ENCODE measurements at regions not wholly inside any gene's neighbourhood (a gene's known extent, or its start where the extent isn't known, plus 50 kb on each side); places are given as distances from the start of the nearest gene placed in this dataset.

DNA sequence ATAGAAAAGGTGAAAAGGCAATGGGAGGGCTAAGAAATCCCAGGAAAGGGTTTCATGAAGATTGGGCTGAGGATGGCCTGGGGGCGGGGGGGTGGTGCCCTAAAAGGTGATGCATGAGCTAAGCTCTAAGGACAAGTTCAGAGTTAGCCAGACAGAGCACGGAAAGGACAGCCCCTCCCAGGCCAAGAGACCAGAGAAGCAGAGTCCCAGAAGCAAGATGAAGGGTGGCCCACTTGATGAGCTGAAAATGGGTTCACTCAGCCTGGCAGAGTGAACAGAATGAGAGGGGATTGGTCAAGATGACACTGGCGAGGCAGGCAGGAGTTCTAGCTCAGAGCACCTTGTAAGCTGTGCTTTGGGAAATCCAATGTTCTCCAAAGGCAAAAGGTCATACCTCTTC lies 89.4 kb upstream of the GPR26 start:
- H3K4me1 Mint-ChIP-seq: peaks cover 16 to 17% of the 10 kb centered on the region in 2 experiments
- Histone ChIP-seq H3K14ac (ENCODE audit: insufficient read depth, low read length) (no peak overlapping the region), H2AFZ (ENCODE audit: low read length) (no peak overlapping the region), H3K9ac (ENCODE audit: extremely low read depth, insufficient read length, low read length) (no peak overlapping the region), H2BK5ac (ENCODE audit: insufficient read length, low read length) (no peak overlapping the region), H3K79me1 (ENCODE audit: insufficient read depth, low read depth, low read length, poor library complexity, severe bottlenecking) (no peaks in the 10 kb centered on the region), H3K27ac (ENCODE audit: insufficient read length, low read depth, low read length) (no peak overlapping the region), H3K27me3 (ENCODE audit: insufficient read depth, low read length) (no peaks in the 10 kb centered on the region), H2BK15ac (ENCODE audit: low read depth, low read length) (no peak overlapping the region), H2AK5ac (ENCODE audit: insufficient read length, low read length) (no peak overlapping the region), H2BK120ac (ENCODE audit: low read depth, low read length, poor library complexity, severe bottlenecking) (no peak overlapping the region), H3K56ac (ENCODE audit: insufficient read length, low read depth, low read length) (no peak overlapping the region), H4K8ac (replicated peaks; ENCODE audit: insufficient read length, low read depth, low read length) (no peak overlapping the region), H3K4ac (ENCODE audit: low read depth, low read length) (no peak overlapping the region), H4K91ac (ENCODE audit: insufficient read length, low read depth, low read length) (no peak overlapping the region), H3K23ac (ENCODE audit: insufficient read length, low read depth, low read length) (no peak overlapping the region), H3K4me2 (ENCODE audit: insufficient read depth, insufficient read length, low read length) (no peak overlapping the region), H3K23me2 (ENCODE audit: insufficient read length, low read depth, low read length, poor library complexity, severe bottlenecking) (no peaks in the 10 kb centered on the region), H2BK20ac (ENCODE audit: low read depth, low read length, poor library complexity, severe bottlenecking) (no peak overlapping the region), H4K5ac (ENCODE audit: insufficient read length, low read depth, low read length) (no peak overlapping the region), H3K18ac (ENCODE audit: insufficient read length, low read depth, low read length) (no peak overlapping the region), H2BK12ac (ENCODE audit: insufficient read length, low read depth, low read length) (no peak overlapping the region), H4K20me1 (ENCODE audit: control insufficient read depth, insufficient read depth, insufficient read length) (no peaks in the 10 kb centered on the region), H3K4me1 (ENCODE audit: insufficient read depth, low read length) (no peaks in the 10 kb centered on the region), H3K9me3 (ENCODE audit: control insufficient read depth, low read depth, low read length) (no peaks in the 10 kb centered on the region), H3K79me2 (ENCODE audit: insufficient read depth, low read length) (no peaks in the 10 kb centered on the region), H3T11ph (ENCODE audit: low read length) (no peak overlapping the region)
- peaks cover 48% of the 10 kb centered on the region for H3K27me3 Mint-ChIP-seq (ENCODE audit: low read depth)
- H3K27ac Mint-ChIP-seq: no peak overlapping the region; a peak in 1 of 7 replicates
- DNase-seq: no peak
- WGBS (ENCODE audit: extremely low coverage, insufficient read length, low lambda C conversion rate): no CpG with 5 or more reads among the region's 3 CpGs
- H3K36me3 Mint-ChIP-seq (ENCODE audit: insufficient read depth in 1 of 3, low read depth in 3 of 3): no peaks in the 10 kb centered on the region; a peak in 1 of 7 replicates
- TF ChIP-seq, protein P1, sequence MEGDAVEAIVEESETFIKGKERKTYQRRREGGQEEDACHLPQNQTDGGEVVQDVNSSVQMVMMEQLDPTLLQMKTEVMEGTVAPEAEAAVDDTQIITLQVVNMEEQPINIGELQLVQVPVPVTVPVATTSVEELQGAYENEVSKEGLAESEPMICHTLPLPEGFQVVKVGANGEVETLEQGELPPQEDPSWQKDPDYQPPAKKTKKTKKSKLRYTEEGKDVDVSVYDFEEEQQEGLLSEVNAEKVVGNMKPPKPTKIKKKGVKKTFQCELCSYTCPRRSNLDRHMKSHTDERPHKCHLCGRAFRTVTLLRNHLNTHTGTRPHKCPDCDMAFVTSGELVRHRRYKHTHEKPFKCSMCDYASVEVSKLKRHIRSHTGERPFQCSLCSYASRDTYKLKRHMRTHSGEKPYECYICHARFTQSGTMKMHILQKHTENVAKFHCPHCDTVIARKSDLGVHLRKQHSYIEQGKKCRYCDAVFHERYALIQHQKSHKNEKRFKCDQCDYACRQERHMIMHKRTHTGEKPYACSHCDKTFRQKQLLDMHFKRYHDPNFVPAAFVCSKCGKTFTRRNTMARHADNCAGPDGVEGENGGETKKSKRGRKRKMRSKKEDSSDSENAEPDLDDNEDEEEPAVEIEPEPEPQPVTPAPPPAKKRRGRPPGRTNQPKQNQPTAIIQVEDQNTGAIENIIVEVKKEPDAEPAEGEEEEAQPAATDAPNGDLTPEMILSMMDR (conservative IDR thresholded peaks at IDR 0.05): no peak
- H3K9me3 Mint-ChIP-seq: no peaks in the 10 kb centered on the region
- H3K4me3 Mint-ChIP-seq: no peak overlapping the region

All from H9 (cell line).